B cell (primary cell): ENCODE measurements at regions not wholly inside any gene's neighbourhood (a gene's known extent, or its start where the extent isn't known, plus 50 kb on each side); places are given as distances from the start of the nearest gene placed in this dataset.

Experiments used
- CTCF ChIP-seq: fragments of 200-600 bp; IDR thresholded peaks from one replicate; pipeline ENCODE4 v1.8.0; 2022; ENCODE audit warnings: antibody characterized with exemption, mild to moderate bottlenecking
- EZH2 ChIP-seq: IDR thresholded peaks from 2 replicates; pipeline ENCODE4 v1.6.1; 2012; ENCODE audit warnings: borderline replicate concordance, low read depth, mild to moderate bottlenecking, moderate library complexity, low read length; ENCODE audit not compliant: insufficient read depth, poor library complexity, severe bottlenecking

GRCh38 chr13:60869225-60869624, 472.2 kb downstream of the TDRD3 start:
- TF ChIP-seq CTCF (no peak), EZH2 (no peak)
